ENCODE measurements at regions not wholly inside any gene's neighbourhood (a gene's known extent, or its start where the extent isn't known, plus 50 kb on each side); places are given as distances from the start of the nearest gene placed in this dataset.

GRCh38 chr12:66915306-66915904, 236.5 kb upstream of the GRIP1 start:
- no TSS peak for BruUV-seq (replicated peaks)
- TF ChIP-seq LCOR (CRISPR knock-in tag; IDR thresholded peaks at IDR 0.05) (no peak), SRSF9 (IDR thresholded peaks at IDR 0.05; ENCODE audit: borderline replicate concordance, low read depth, low read length) (no peak), BRF1 (IDR thresholded peaks at IDR 0.05; ENCODE audit: borderline replicate concordance, extremely low read depth, insufficient read length) (no peak), NFATC3 (IDR thresholded peaks at IDR 0.05) (no peak), SRF (CRISPR knock-in tag; IDR thresholded peaks at IDR 0.05) (no peak)
- H2AFZ ChIP-seq (ENCODE audit: low read depth, low read length), result peak overlapping the region; percentile 47; the same call in 1 of the 2 replicates
- CTCF ChIA-PET (ENCODE audit: low intra/inter-chr PET ratio), result no interaction called here
- no peaks in the 10 kb centered on the region for H4K20me1 ChIP-seq (replicated peaks; ENCODE audit: control insufficient read depth, insufficient read depth, low read length)
- no peaks in the 10 kb centered on the region for H3K27me3 ChIP-seq (ENCODE audit: control insufficient read depth in 2 of 2, insufficient read depth in 2 of 2, low read length in 2 of 2)
- H3K4me2 ChIP-seq (ENCODE audit: insufficient read depth, low read length), result no peak overlapping the region
- WGBS (ENCODE audit: insufficient coverage, low coverage, missing lambda C conversion rate), result 3% methylated on average over 6 of the region's 6 CpGs
- ATAC-seq (no peak; the same call in 2 of the 3 replicates), FAIRE-seq (no peak), DNase-seq (ENCODE audit: extremely low read depth in 1 of 4, low spot score in 3 of 4) (no peak)
- H3K27ac ChIP-seq (ENCODE audit: extremely low read depth, low read depth, low read length), result no peak overlapping the region
- intact Hi-C loops (cut with micrococcal nuclease), result no loop called here
- no peak overlapping the region for H3K9ac ChIP-seq (ENCODE audit: insufficient read depth in 1 of 2, low read depth in 2 of 2, low read length in 2 of 2)
- H3K79me2 ChIP-seq (ENCODE audit: control insufficient read depth, insufficient read depth, low read length), result no peaks in the 10 kb centered on the region
- no peaks in the 10 kb centered on the region; a peak in 1 of 5 replicates for H3K4me1 ChIP-seq (replicated peaks in 1 of 2; ENCODE audit: control insufficient read depth in 2 of 2, insufficient read depth in 2 of 2, low read length in 2 of 2)
- in situ Hi-C loops (cut with MboI), result no loop called here
- H3K36me3 ChIP-seq (ENCODE audit: control insufficient read depth, insufficient read depth, low read length), result no peaks in the 10 kb centered on the region
- H3K9me1 ChIP-seq (ENCODE audit: control insufficient read depth, insufficient read depth, low read length), result no peaks in the 10 kb centered on the region
- POLR2A ChIA-PET, result no interaction called here
- H3K9me3 ChIP-seq (replicated peaks; ENCODE audit: control insufficient read depth, insufficient read depth, low read depth, low read length), result no peaks in the 10 kb centered on the region
- no peak overlapping the region for H3K4me3 ChIP-seq

GRCh38 chr12:66916189-66916588, 237.3 kb upstream of the GRIP1 start:
- WGBS (ENCODE audit: insufficient coverage, low coverage, missing lambda C conversion rate), result 11% methylated on average over 3 of the region's 3 CpGs
- Histone ChIP-seq H3K9ac (ENCODE audit: insufficient read depth in 1 of 2, low read depth in 2 of 2, low read length in 2 of 2) (no peak overlapping the region), H4K20me1 (replicated peaks; ENCODE audit: control insufficient read depth, insufficient read depth, low read length) (no peaks in the 10 kb centered on the region), H2AFZ (ENCODE audit: low read depth, low read length) (no peak overlapping the region), H3K4me3 (no peak overlapping the region), H3K36me3 (ENCODE audit: control insufficient read depth, insufficient read depth, low read length) (no peaks in the 10 kb centered on the region), H3K9me3 (replicated peaks; ENCODE audit: control insufficient read depth, insufficient read depth, low read depth, low read length) (no peaks in the 10 kb centered on the region), H3K27me3 (ENCODE audit: control insufficient read depth in 2 of 2, insufficient read depth in 2 of 2, low read length in 2 of 2) (no peaks in the 10 kb centered on the region), H3K27ac (ENCODE audit: extremely low read depth, low read depth, low read length) (no peak overlapping the region), H3K9me1 (ENCODE audit: control insufficient read depth, insufficient read depth, low read length) (no peaks in the 10 kb centered on the region), H3K79me2 (ENCODE audit: control insufficient read depth, insufficient read depth, low read length) (no peaks in the 10 kb centered on the region), H3K4me1 (replicated peaks in 1 of 2; ENCODE audit: control insufficient read depth in 2 of 2, insufficient read depth in 2 of 2, low read length in 2 of 2) (peaks cover 0 to 5% of the 10 kb centered on the region in 2 experiments; a peak in 2 of 5 replicates), H3K4me2 (ENCODE audit: insufficient read depth, low read length) (no peak overlapping the region)
- in situ Hi-C loops (cut with MboI) (no loop called here), intact Hi-C loops (cut with micrococcal nuclease) (no loop called here)
- ATAC-seq (no peak), DNase-seq (ENCODE audit: extremely low read depth in 1 of 4, low spot score in 3 of 4) (no peak), FAIRE-seq (no peak)
- no TSS peak for BruUV-seq (replicated peaks)
- ChIA-PET CTCF (ENCODE audit: low intra/inter-chr PET ratio) (no interaction called here), POLR2A (no interaction called here)
- TF ChIP-seq IFI16 (CRISPR knock-in tag; IDR thresholded peaks at IDR 0.05), result no peak
- TF ChIP-seq ZNF655 (CRISPR knock-in tag; IDR thresholded peaks at IDR 0.05), result no peak
- no peak for TF ChIP-seq DDX20 (tag; IDR thresholded peaks at IDR 0.05; ENCODE audit: low read depth)
- TF ChIP-seq RBM25 (IDR thresholded peaks at IDR 0.05; ENCODE audit: low read depth, low read length, severe bottlenecking), result no peak
- no peak for TF ChIP-seq CTCF (IDR thresholded peaks at IDR 0.05 in 2 of 3, conservative IDR thresholded peaks at IDR 0.05 in 1 of 3; ENCODE audit: insufficient read depth in 2 of 3, low read depth in 1 of 3, low read length in 3 of 3)
- TF ChIP-seq MTF1 (CRISPR knock-in tag; IDR thresholded peaks at IDR 0.05; ENCODE audit: borderline replicate concordance), result no peak
- no peak for TF ChIP-seq TFAP4 (CRISPR knock-in tag; IDR thresholded peaks at IDR 0.05; ENCODE audit: borderline replicate concordance)

Data from K562 (cell line).